Mesenchymal stem cell (in vitro differentiated cells and primary cell): ENCODE measurements at regions not wholly inside any gene's neighbourhood (a gene's known extent, or its start where the extent isn't known, plus 50 kb on each side); places are given as distances from the start of the nearest gene placed in this dataset.
A peak's percentile ranks its signal among the peaks of the same experiment; 100 is the strongest.

Experiments
- DNase-seq: peaks from one replicate; pipeline ENCODE4 v3.0.0-alpha.2; 2013
- H2AFZ ChIP-seq: one replicate; pipeline ENCODE4 v1.6.1; 2013; ENCODE audit warnings: low read depth, mild to moderate bottlenecking, control low read depth, inconsistent platforms, low read length, moderate library complexity
- H2AK5ac ChIP-seq: 2 replicates; pipeline ENCODE4 v1.6.1; 2013; ENCODE audit warnings: low read length, moderate library complexity, mild to moderate bottlenecking, inconsistent platforms; ENCODE audit not compliant: severe bottlenecking
- H2BK120ac ChIP-seq: one replicate; pipeline ENCODE4 v1.6.1; 2013; ENCODE audit warnings: low read depth, mild to moderate bottlenecking, inconsistent platforms, low read length, moderate library complexity
- H2BK12ac ChIP-seq, 2 experiments: one replicate each; pipeline ENCODE4 v1.6.1; 2013; ENCODE audit warnings: inconsistent platforms in 2 of 2, low read length in 2 of 2, mild to moderate bottlenecking in 2 of 2, moderate library complexity in 2 of 2, control low read depth in 1 of 2
- H2BK15ac ChIP-seq: one replicate; pipeline ENCODE4 v1.6.1; 2013; ENCODE audit warnings: mild to moderate bottlenecking, low read depth, inconsistent platforms; ENCODE audit not compliant: poor library complexity, severe bottlenecking
- H2BK5ac ChIP-seq: 2 replicates; pipeline ENCODE4 v1.6.1; 2013; ENCODE audit warnings: low read depth, mild to moderate bottlenecking, low read length, control low read depth, inconsistent platforms; ENCODE audit not compliant: poor library complexity, severe bottlenecking
- H3K14ac ChIP-seq, 2 experiments: one replicate each; pipeline ENCODE4 v1.6.1; 2013; ENCODE audit warnings: inconsistent platforms in 2 of 2, low read length in 2 of 2, control low read depth in 1 of 2, mild to moderate bottlenecking in 1 of 2, moderate library complexity in 1 of 2
- H3K18ac ChIP-seq, 2 experiments: one replicate each; pipeline ENCODE4 v1.6.1; 2013; ENCODE audit warnings: inconsistent platforms in 2 of 2, low read length in 2 of 2, control low read depth in 1 of 2, low read depth in 1 of 2, mild to moderate bottlenecking in 1 of 2
- H3K23ac ChIP-seq, 2 experiments: one replicate each; pipeline ENCODE4 v1.6.1; 2013; ENCODE audit warnings: inconsistent platforms in 2 of 2, low read length in 2 of 2, mild to moderate bottlenecking in 2 of 2, moderate library complexity in 2 of 2, control low read depth in 1 of 2
- H3K27ac ChIP-seq: 2 replicates; pipeline ENCODE4 v1.5.1; 2013; ENCODE audit warnings: mild to moderate bottlenecking, moderate library complexity, low read length, control low read depth, inconsistent platforms; ENCODE audit not compliant: poor library complexity, severe bottlenecking
- H3K27me3 ChIP-seq, 2 experiments: 2 replicates each; pipeline versions ENCODE4 v1.6.1 to v1.7.0; 2013; ENCODE audit warnings: low read length in 2 of 2, mild to moderate bottlenecking in 2 of 2, moderate library complexity in 2 of 2, control low read depth in 1 of 2, inconsistent platforms in 1 of 2; ENCODE audit not compliant: control insufficient read depth in 1 of 2, insufficient read depth in 1 of 2
- H3K36me3 ChIP-seq, 2 experiments: 2 replicates each; pipeline versions ENCODE4 v1.6.1 to v1.7.0; 2013; ENCODE audit warnings: low read length in 2 of 2, control low read depth in 1 of 2, inconsistent platforms in 1 of 2, low read depth in 1 of 2, mild to moderate bottlenecking in 1 of 2; ENCODE audit not compliant: insufficient read depth in 2 of 2, control insufficient read depth in 1 of 2
- H3K4ac ChIP-seq, 2 experiments: one replicate each; pipeline ENCODE4 v1.6.1; 2013; ENCODE audit warnings: inconsistent platforms in 2 of 2, low read length in 2 of 2, mild to moderate bottlenecking in 2 of 2, moderate library complexity in 2 of 2, control low read depth in 1 of 2, low read depth in 1 of 2
- H3K4me1 ChIP-seq: 2 replicates; pipeline ENCODE4 v1.6.1; 2013; ENCODE audit warnings: low read depth, low read length, control low read depth; ENCODE audit not compliant: control insufficient read depth, insufficient read depth
- H3K4me2 ChIP-seq: 2 replicates; pipeline ENCODE4 v1.6.1; 2013; ENCODE audit warnings: low read length, mild to moderate bottlenecking, inconsistent platforms; ENCODE audit not compliant: poor library complexity, severe bottlenecking
- H3K4me3 ChIP-seq, 2 experiments: 2 replicates each; pipeline versions ENCODE4 v1.5.1 to v1.7.0; 2013; ENCODE audit warnings: low read length in 2 of 2, mild to moderate bottlenecking in 2 of 2, control low read depth in 1 of 2, low read depth in 1 of 2; ENCODE audit not compliant: insufficient read depth in 1 of 2
- H3K79me1 ChIP-seq: replicated peaks from 2 replicates; pipeline ENCODE4 v1.6.1; 2013; ENCODE audit warnings: mild to moderate bottlenecking, control low read depth, low read length, inconsistent platforms; ENCODE audit not compliant: poor library complexity, severe bottlenecking
- H3K9ac ChIP-seq: 2 replicates; pipeline ENCODE4 v1.7.0; 2013; ENCODE audit warnings: mild to moderate bottlenecking, low read length, moderate library complexity
- H3K9me3 ChIP-seq: 2 replicates; pipeline ENCODE4 v1.7.0; 2013; ENCODE audit warnings: mild to moderate bottlenecking, low read length; ENCODE audit not compliant: control insufficient read depth
- H4K8ac ChIP-seq: one replicate; pipeline ENCODE4 v1.6.1; 2013; ENCODE audit warnings: inconsistent platforms, mild to moderate bottlenecking, low read length, moderate library complexity
- H4K91ac ChIP-seq: one replicate; pipeline ENCODE4 v1.6.1; 2013; ENCODE audit warnings: mild to moderate bottlenecking, low read length, inconsistent platforms
- WGBS: methylation state at CpG from one replicate; pipeline ENCODE4 v1.1.7; 2013; ENCODE audit warnings: mixed read lengths; 5-methylcytosine and 5-hydroxymethylcytosine counted together

- no peaks in the 10 kb centered on the region for H3K79me1 ChIP-seq
- H2BK12ac ChIP-seq = no peak overlapping the region
- H2AFZ ChIP-seq = no peak overlapping the region
- H4K91ac ChIP-seq = no peak overlapping the region
- H3K14ac ChIP-seq = no peak overlapping the region
- no peak overlapping the region for H3K4ac ChIP-seq
- H3K4me3 ChIP-seq = no peak overlapping the region
- H3K18ac ChIP-seq = no peak overlapping the region
- H3K9me3 ChIP-seq = peaks cover 6% of the 10 kb centered on the region
- no peak overlapping the region for H2BK120ac ChIP-seq
- no peak overlapping the region for H3K27ac ChIP-seq
- no peak overlapping the region for H4K8ac ChIP-seq
- H3K4me2 ChIP-seq = no peak overlapping the region
- no peaks in the 10 kb centered on the region for H3K4me1 ChIP-seq
- H2BK5ac ChIP-seq = no peak overlapping the region
- H3K27me3 ChIP-seq = no peaks in the 10 kb centered on the region
- DNase-seq = no peak
- H2BK15ac ChIP-seq = no peak overlapping the region
- no peaks in the 10 kb centered on the region for H3K36me3 ChIP-seq
- WGBS = 89% methylated on average over 9 of the region's 9 CpGs
- no peak overlapping the region for H3K23ac ChIP-seq
- no peak overlapping the region for H3K9ac ChIP-seq
- H2AK5ac ChIP-seq = no peak overlapping the region
These were observed 72.4 kb upstream of the JADE1 start for GRCh38 chr4:128737098-128737513.

GRCh38 chr4:128735714-128736113 lies 73.8 kb upstream of the JADE1 start:
- Histone ChIP-seq H2AFZ (no peak overlapping the region), H3K4me1 (no peaks in the 10 kb centered on the region), H4K8ac (no peak overlapping the region), H3K27me3 (no peaks in the 10 kb centered on the region), H3K36me3 (no peaks in the 10 kb centered on the region), H3K27ac (no peak overlapping the region), H3K4me3 (no peak overlapping the region), H2AK5ac (no peak overlapping the region), H2BK120ac (no peak overlapping the region), H4K91ac (no peak overlapping the region), H3K18ac (no peak overlapping the region), H2BK15ac (no peak overlapping the region), H2BK12ac (no peak overlapping the region), H3K23ac (no peak overlapping the region), H3K9ac (no peak overlapping the region), H3K4ac (no peak overlapping the region), H3K79me1 (no peaks in the 10 kb centered on the region), H3K14ac (no peak overlapping the region), H2BK5ac (no peak overlapping the region), H3K4me2 (no peak overlapping the region), H3K9me3 (peaks cover 6% of the 10 kb centered on the region)
- no peak for DNase-seq
- no CpG with 5 or more reads among the region's 2 CpGs for WGBS

GRCh38 chr4:128728190-128728589 lies 81.3 kb upstream of the JADE1 start:
- Histone ChIP-seq H3K27me3 (no peaks in the 10 kb centered on the region), H3K9ac (no peak overlapping the region), H4K91ac (no peak overlapping the region), H3K4me2 (no peak overlapping the region), H2BK5ac (no peak overlapping the region), H2BK120ac (no peak overlapping the region), H4K8ac (no peak overlapping the region), H2BK15ac (no peak overlapping the region), H3K4me3 (no peak overlapping the region), H3K9me3 (no peaks in the 10 kb centered on the region), H2BK12ac (no peak overlapping the region), H3K79me1 (no peaks in the 10 kb centered on the region), H2AK5ac (no peak overlapping the region), H2AFZ (no peak overlapping the region), H3K23ac (no peak overlapping the region), H3K36me3 (no peaks in the 10 kb centered on the region), H3K4ac (no peak overlapping the region), H3K27ac (no peak overlapping the region), H3K14ac (no peak overlapping the region), H3K4me1 (peaks cover 3% of the 10 kb centered on the region), H3K18ac (no peak overlapping the region)
- no CpG with 5 or more reads among the region's 2 CpGs for WGBS
- no peak for DNase-seq

- Histone ChIP-seq H2BK15ac (no peak overlapping the region), H3K27ac (no peak overlapping the region), H3K14ac (no peak overlapping the region), H3K4me2 (no peak overlapping the region), H3K79me1 (no peaks in the 10 kb centered on the region), H3K4me3 (no peak overlapping the region), H3K9me3 (no peaks in the 10 kb centered on the region), H2AFZ (no peak overlapping the region), H2BK5ac (no peak overlapping the region), H3K23ac (no peak overlapping the region), H3K27me3 (no peaks in the 10 kb centered on the region), H3K36me3 (no peaks in the 10 kb centered on the region), H4K8ac (no peak overlapping the region), H4K91ac (no peak overlapping the region), H3K4ac (no peak overlapping the region), H3K4me1 (peaks cover 3% of the 10 kb centered on the region), H2BK120ac (no peak overlapping the region), H2BK12ac (no peak overlapping the region), H2AK5ac (no peak overlapping the region), H3K9ac (no peak overlapping the region), H3K18ac (no peak overlapping the region)
- DNase-seq = peak; percentile 24
These were observed 81.8 kb upstream of the JADE1 start for GRCh38 chr4:128727658-128728057.
